GM21447 (cell line): ENCODE measurements at regions not wholly inside any gene's neighbourhood (a gene's known extent, or its start where the extent isn't known, plus 50 kb on each side); places are given as distances from the start of the nearest gene placed in this dataset.

Source experiments
- ATAC-seq: cut with Tn5 transposase; IDR thresholded peaks from one replicate; pipeline ENCODE4 v1.9.1; 2021; ENCODE audit not compliant: unreplicated experiment

GRCh38 chr2:153028626-153029025, 310.2 kb downstream of the ARL6IP6 start:
- ATAC-seq = no peak

- no peak for ATAC-seq
Observed at GRCh38 chr2:153027533-153027932, 309.1 kb downstream of the ARL6IP6 start.

DNA sequence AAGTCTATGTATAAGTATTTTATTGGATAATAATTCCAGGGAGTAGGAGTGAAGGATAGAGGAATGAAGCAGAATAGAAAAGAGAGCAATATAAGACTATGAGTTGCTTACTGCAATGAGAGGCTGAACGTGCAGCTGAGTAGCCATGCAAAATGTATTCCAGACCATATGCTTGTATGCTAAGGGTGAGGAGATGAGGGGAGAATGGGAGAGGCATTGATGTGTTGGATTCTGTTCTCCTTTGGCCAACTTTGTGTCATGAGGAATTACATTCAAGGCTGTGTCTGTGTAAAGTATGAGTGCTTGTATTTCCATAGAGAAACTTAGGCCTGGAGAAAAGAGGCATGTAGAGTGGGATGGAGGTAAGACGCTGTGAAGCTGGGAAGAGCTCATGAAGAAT, 301.8 kb downstream of the ARL6IP6 start:
- ATAC-seq = no peak

DNA sequence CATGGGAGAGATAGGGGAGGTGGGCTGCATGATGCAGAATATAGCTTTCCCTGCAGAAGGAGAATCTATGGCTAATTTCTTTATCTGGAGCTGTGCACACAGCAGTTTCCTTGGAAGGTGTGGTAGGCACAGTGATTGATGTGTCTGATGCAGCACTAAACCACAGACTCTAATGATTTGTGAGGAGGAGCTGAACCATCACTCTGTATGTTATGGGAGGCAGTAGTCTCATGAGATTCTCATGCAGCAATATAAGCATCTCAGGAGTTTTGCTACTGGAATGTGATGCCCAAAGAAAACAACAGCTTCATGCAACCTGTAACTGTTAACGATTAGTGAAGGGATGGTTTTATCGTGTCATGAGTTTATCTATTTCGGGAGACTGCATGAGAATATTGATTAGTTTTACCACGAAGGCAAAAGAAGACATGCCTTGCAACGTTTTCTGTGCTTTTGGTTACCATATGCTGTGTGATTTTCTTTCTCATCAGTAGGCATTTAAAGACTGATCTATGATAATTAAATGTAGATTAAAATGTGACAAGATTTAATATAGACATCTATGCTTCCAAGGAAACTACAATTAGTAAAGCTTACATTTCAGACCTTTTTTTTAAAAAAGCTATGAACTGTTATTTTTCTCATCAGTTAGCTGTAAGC, 286.8 kb downstream of the ARL6IP6 start:
- no peak for ATAC-seq

DNA sequence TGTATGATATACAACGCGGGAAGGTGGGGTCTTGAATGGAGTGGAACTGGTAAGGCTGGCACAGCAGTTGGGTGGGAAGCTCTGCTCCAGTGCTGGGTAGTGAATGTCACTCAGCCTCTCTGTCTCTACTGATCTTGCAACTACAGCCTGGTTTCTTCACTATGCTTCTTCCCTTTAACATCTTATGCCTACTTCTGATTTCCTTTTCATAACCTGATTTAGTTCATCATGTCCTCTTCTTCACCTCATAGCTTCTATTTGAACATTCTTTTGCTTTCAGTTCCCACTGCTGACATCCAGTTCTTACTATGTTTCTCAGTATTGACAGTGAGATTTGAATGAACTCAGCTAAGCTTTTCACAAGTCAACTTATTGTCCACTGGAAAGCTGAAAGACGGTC, 286.2 kb downstream of the ARL6IP6 start:
- ATAC-seq = no peak

DNA sequence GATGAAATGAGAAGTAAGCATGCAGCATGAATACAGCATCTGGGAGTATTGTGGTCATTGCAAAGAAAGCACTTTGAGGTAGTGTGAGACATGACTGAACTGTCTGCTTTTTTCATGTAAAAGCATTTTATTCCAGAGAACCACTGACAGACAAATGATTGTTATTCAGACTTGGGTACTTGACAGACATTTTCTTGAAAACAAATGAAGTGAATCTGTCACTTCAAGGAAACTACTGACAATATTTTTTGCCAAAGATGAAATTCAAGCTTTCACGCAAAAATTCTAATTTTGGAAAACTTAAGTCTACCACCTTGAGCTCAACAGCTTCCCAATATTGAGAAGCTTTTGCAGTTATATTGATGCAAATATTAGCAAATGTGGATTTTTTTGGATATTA, 255.7 kb downstream of the ARL6IP6 start:
- no peak for ATAC-seq

GRCh38 chr2:152971685-152972084, 253.3 kb downstream of the ARL6IP6 start:
- ATAC-seq = no peak

DNA sequence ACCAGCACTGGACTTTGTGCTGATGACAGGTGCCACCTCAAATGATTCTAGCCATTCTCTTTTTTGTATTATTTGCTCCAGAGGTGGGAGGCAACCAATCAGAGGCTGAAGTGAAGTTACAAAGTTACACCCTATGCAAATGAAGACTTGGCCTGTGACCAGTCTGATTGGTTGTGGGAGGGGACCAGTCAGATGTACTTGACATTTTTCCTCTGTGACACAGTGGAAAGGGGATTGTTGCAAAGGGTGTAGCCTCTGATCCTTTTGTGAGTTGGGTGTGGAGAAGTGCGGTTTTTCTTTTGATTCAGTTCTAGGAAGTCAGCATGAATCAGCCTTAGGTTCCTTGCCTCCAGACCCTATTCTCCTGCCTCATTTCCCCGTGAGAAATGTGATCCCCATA, 244.0 kb downstream of the ARL6IP6 start:
- ATAC-seq = no peak

GRCh38 chr2:152961351-152961750, 242.9 kb downstream of the ARL6IP6 start:
- no peak for ATAC-seq

GRCh38 chr2:152950126-152950525, 231.7 kb downstream of the ARL6IP6 start:
- ATAC-seq = no peak

DNA sequence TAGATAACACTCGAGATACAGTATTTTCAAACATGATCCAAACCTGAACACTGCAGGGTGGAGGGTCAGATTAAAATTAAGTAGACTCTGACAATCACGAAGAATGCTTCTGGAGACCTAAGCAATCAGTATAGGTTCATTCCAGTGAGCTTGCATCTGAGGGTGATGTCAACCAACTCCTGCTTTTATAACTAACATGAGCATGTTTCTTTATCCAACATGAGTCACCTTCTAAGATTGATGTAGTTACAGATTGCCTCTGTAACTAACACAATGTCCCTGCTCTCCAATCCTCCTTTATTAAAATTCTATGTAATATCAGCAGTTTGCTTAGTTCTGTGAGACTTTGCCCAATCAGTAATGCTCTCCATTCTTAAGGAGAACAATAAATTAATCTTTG, 225.7 kb downstream of the ARL6IP6 start:
- ATAC-seq = no peak

DNA sequence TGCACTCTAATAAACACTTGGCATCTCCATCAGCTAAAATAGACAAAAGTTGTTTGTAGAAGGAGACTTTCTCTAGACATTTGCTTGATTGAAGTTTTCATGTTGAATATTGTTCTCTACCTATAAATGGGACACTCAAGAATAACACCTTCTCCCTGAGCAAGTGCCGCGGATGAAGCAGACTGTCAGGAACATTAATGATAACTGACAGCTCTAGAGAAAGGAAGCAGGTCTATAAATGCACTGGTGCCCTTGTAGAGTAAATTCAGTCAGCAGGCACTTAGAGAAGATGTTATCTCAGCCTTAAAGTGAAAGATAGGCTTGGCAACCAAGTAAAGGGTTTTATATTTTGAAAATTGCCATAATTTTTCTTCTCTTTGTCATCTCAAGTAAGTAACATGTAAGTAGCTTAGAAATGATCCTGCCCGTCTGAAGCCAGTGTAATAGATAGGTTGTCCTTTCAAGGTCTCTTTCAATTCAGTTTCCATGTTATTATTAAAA, 224.6 kb downstream of the ARL6IP6 start:
- ATAC-seq = no peak

DNA sequence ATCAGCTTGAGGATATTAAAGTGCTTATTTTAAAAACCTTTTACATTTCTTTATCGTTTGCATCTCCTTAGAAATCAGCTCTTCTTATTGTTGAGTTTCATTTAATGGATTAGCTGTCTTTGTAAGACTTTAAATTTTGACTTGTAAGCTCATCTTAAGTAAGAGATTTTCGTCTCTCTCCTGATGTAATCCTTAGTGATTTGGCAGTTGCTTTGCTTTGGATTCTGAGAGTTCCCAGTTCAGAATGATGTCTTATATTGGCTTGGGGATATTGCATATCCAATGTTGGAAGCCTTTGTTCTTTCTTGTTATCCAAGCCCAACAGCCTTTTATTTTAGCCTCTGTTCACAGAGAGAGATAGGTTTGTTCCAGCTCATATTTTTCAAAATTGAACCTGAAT, 212.1 kb downstream of the ARL6IP6 start:
- no peak for ATAC-seq

DNA sequence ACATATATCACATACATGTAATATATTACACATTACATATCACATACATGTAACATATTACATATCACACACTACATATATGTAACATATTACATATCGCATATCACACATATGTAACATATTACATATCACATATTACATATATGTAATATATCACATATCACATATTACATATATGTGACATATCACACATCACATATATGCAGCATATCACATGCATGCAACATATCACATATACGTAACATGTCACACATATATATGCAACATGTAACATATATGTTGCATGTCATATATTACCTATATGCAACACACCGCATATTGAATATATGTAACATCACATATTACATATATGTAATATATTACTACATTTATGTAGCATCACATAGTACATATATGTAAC, 211.2 kb downstream of the ARL6IP6 start:
- no peak for ATAC-seq

DNA sequence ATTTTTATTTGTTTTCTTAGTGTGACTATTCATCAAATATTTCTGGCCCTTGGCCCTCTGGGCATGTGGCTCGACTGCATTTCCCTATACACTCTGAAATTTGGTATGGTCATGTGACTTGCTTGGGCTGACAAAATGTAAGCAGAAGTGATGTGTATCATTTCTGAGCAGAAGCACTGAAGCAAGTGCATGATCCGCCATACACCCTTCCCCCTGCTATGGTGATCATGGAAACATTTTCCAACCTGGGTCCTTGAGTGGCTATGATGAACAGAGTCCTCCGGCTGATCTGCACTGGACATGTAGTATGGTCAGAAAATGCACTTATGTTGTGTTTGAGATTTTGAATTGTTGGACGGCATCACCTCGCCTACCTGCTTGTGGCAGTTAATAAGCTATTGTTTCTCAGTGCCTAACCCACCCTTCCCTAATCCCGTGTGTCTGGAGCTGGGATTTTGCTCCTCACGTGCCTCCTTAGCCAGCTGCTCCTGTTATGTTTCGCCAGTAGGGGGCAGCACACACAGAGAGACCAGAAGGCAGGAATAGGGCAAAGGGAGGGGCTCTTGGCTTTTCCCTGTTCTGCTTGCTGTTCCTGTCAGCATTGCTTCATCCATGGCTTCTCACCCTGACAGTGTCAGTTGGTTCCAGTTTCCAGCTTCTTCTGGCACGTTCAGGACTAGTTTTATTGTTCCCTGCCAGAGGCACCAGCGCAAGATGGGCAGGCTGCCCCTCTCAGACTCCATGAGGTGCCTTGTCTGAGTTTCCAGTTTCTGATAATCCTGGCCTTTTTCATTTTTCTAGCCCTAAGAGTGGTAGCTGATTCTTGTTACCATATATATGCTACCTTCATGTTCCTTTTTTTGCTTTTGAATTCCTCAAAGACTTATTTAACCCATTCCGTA, 207.4 kb downstream of the ARL6IP6 start:
- peak; percentile 88 for ATAC-seq

GRCh38 chr2:152924722-152925121, 206.3 kb downstream of the ARL6IP6 start:
- ATAC-seq = no peak

GRCh38 chr2:152924219-152924618, 205.8 kb downstream of the ARL6IP6 start:
- ATAC-seq = no peak

GRCh38 chr2:152920846-152921245, 202.4 kb downstream of the ARL6IP6 start:
- no peak for ATAC-seq

- ATAC-seq = no peak
Observed at GRCh38 chr2:152910970-152911369, 192.6 kb downstream of the ARL6IP6 start.

DNA sequence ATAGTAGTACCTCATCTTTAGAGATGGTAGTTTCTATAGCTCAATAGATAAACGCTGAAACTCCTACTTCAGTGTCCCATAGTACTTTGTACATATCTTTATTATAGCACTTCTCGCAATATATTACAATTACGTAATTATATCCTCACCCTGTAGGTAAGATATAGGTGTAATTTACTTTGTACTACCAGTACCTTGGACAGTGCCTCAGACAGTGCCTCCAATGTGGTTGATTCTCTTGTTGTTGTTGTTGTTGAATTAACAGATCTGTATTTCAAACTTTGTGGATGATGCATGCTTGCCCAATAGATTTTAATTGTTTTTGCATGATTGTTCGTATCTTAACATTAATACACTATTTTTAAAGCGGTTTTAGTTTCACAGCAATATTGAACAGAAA, 188.6 kb downstream of the ARL6IP6 start:
- no peak for ATAC-seq

GRCh38 chr2:152894051-152894450, 175.6 kb downstream of the ARL6IP6 start:
- ATAC-seq = no peak

DNA sequence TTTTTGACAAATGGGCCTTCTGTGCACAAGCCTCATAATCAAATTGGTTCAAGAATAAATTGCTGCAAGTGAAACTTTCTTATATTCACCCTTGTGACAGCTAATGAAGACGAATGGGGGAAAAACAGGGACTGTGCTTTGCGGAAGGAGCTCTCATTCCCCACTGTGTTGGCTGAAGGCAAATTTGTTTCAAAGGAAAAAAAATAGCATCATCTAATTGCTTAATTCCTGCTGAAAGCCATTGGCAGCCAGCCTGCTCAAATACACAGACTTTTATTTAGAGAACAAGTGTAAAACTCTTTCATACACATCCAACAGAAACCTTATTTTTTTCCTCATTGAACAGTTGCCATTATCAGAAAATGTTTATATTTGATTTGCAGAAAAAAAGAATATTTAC, 172.3 kb downstream of the ARL6IP6 start:
- ATAC-seq = no peak
